Fibroblast of mammary gland (primary cell): ENCODE measurements at regions not wholly inside any gene's neighbourhood (a gene's known extent, or its start where the extent isn't known, plus 50 kb on each side); places are given as distances from the start of the nearest gene placed in this dataset.

ENCODE experiments used
- DNase-seq: peaks from one replicate; pipeline ENCODE4 v3.0.0-alpha.2; 2010; ENCODE audit warnings: low read depth
- H3K4me3 ChIP-seq: 2 replicates; pipeline ENCODE4 v1.5.1; 2011; ENCODE audit warnings: low read depth, mild to moderate bottlenecking, low read length, moderate library complexity; ENCODE audit not compliant: control insufficient read depth
- CTCF ChIP-seq: conservative IDR thresholded peaks from 2 replicates; pipeline ENCODE4 v1.5.1; 2011; ENCODE audit warnings: low read depth, low read length, inconsistent platforms; ENCODE audit not compliant: control insufficient read depth, insufficient read depth

GRCh38 chr6:95686272-95686671, 108.9 kb downstream of the MANEA start:
- no peak for TF ChIP-seq CTCF
- no peak overlapping the region for H3K4me3 ChIP-seq
- no peak for DNase-seq

DNA sequence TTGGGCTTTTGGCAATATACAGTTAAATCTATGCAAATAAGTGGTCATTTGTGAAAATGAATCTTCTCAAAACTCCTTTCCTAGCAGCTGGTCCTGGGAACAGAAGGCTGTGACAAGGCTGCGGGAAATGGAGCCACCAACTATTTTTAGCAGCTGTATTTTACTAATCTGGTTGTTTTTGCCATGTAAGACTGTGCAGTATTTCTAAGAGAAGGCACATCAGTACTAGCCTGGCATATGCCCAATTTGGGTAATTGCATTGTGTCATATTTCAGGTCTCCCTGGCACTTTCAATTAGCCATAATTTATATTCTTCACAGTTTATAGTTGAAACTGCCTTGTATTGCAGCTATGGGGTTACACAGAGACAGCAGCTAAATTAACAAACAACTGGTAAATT, 109.6 kb downstream of the MANEA start:
- no peak for DNase-seq
- no peak overlapping the region for H3K4me3 ChIP-seq
- no peak for TF ChIP-seq CTCF

- no peak overlapping the region for H3K4me3 ChIP-seq
- no peak for DNase-seq
Measured at GRCh38 chr6:95687839-95688238, 110.5 kb downstream of the MANEA start.

DNA sequence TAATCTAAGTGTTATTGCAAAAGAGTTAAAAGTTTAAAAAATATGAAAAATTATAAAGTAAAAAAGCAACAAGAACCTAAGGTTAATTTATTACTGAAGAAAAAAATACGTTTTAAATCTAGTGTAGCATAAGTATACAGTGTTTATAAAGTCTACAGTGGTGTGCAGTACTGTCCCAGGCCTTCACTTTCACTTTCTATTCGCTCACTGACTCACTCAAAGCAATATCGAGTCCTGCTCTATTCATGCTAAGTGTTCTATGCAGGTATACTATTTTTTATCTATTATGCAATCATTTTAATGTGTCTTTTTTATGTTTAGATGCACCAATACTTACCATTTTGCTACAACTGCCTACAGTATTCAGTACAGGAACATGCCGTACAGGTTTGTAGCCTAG, 113.0 kb downstream of the MANEA start:
- no peak for DNase-seq
- no peak overlapping the region for H3K4me3 ChIP-seq
- no peak for TF ChIP-seq CTCF

More at GRCh38 chr6:95687839-95688238, 110.5 kb downstream of the MANEA start:
- TF ChIP-seq CTCF: no peak

- DNase-seq: no peak
- H3K4me3 ChIP-seq: no peak overlapping the region
- no peak for TF ChIP-seq CTCF
Measured at GRCh38 chr6:95693108-95693507, 115.8 kb downstream of the MANEA start.

DNA sequence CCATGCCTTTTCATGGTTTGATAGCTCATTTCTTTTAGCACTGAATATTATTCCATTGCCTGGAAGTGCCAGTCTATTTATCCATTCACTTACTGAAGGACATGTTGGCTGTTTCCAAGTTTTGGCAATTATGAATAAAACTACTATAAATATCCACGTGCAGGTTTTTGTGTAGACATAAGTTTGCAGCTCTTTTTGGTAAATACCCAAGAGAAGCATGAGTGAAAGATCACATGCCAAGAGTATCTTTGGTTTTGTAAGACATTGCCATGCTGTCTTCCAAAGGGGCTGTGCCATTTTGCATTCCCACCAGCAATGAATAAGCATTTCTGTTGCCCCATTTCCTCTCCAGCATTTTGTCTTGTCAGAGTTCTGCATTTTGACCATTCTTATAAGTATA, 120.9 kb downstream of the MANEA start:
- DNase-seq: no peak
- H3K4me3 ChIP-seq: no peak overlapping the region
- TF ChIP-seq CTCF: no peak

DNA sequence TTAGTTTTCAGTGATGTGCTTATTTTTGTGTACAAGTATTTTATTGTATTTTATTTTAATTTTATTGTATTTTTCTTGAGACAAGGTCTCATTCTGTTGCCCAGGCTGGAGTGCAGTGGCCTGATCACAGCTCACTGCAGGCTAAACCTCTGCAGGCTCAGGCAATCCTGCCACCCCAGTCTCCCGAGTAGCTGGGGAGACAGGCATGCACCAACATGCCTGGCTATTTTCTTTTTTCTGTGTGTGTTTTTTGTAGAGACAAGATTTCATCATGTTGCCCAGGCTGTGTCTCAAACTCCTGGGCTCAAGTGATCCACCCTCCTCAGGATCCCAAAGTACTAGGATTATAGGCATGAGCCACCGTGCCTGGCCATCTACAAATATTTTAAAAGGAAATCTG, 146.3 kb downstream of the MANEA start:
- no peak for TF ChIP-seq CTCF
- no peak for DNase-seq
- H3K4me3 ChIP-seq: no peak overlapping the region
